AG04450 (cell line): ENCODE measurements at regions not wholly inside any gene's neighbourhood (a gene's known extent, or its start where the extent isn't known, plus 50 kb on each side); places are given as distances from the start of the nearest gene placed in this dataset.

Source experiments
- CTCF ChIA-PET: fragments of 300-600, 350-600 bp; formaldehyde crosslinking; extraction: SDS; loops from one replicate; lab custom pipeline; 2022; ENCODE audit warnings: antibody characterized with exemption, inconsistent platforms; lab: Charles Lee
- POLR2A ChIA-PET: fragments of 350-600 bp; formaldehyde crosslinking; extraction: SDS; loops from one replicate; lab custom pipeline; 2021; ENCODE audit warnings: antibody characterized with exemption, inconsistent platforms; lab: Yijun Ruan, JAX
- DNase-seq: peaks from one replicate; pipeline ENCODE4 v3.0.0-alpha.2; 2011; ENCODE audit warnings: low read depth, low spot score
- H3K27ac ChIP-seq: one replicate; pipeline ENCODE4 v1.5.1; 2012; ENCODE audit warnings: low read depth, low read length, control low read depth
- H3K27me3 ChIP-seq: one replicate; pipeline ENCODE4 v1.6.0; 2012; ENCODE audit warnings: low read length; ENCODE audit not compliant: control insufficient read depth, insufficient read depth
- H3K4me3 ChIP-seq: 2 replicates; pipeline ENCODE4 v1.5.1; 2011; ENCODE audit warnings: mild to moderate bottlenecking, low read depth, low read length, control low read depth
- H3K9me3 ChIP-seq: 2 replicates; pipeline ENCODE4 v1.5.1; 2012; ENCODE audit warnings: low read length; ENCODE audit not compliant: control insufficient read depth, insufficient read depth
- TF ChIP-seq, protein P1 (sequence below): IDR thresholded peaks from 2 replicates; pipeline ENCODE4 v1.5.1; 2011; ENCODE audit warnings: low read depth, low read length, control low read depth, inconsistent platforms

DNA sequence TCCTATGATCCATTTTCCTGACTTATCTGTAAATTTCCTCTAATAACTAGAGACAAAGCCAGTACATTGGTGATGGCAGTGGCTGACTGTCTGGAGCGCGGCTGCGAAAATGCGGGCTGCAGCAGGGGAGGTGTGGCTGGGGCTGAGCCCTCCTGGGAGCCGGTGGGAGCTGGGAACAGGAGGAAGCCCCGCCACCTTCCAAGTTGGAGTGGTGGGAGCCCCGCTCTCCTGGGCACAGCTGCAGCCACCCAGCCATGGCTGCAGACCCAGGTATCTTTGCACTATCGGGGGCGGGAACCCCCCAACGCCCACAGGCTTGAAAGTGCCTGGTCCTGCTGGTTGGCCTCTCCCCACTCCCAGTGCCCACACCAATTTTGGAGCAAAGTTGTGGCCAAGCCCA is 633.0 kb upstream of the TMEFF2 start:
- TF ChIP-seq, protein P1, sequence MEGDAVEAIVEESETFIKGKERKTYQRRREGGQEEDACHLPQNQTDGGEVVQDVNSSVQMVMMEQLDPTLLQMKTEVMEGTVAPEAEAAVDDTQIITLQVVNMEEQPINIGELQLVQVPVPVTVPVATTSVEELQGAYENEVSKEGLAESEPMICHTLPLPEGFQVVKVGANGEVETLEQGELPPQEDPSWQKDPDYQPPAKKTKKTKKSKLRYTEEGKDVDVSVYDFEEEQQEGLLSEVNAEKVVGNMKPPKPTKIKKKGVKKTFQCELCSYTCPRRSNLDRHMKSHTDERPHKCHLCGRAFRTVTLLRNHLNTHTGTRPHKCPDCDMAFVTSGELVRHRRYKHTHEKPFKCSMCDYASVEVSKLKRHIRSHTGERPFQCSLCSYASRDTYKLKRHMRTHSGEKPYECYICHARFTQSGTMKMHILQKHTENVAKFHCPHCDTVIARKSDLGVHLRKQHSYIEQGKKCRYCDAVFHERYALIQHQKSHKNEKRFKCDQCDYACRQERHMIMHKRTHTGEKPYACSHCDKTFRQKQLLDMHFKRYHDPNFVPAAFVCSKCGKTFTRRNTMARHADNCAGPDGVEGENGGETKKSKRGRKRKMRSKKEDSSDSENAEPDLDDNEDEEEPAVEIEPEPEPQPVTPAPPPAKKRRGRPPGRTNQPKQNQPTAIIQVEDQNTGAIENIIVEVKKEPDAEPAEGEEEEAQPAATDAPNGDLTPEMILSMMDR: no peak
- no peak overlapping the region for H3K27ac ChIP-seq
- no peak for DNase-seq
- H3K9me3 ChIP-seq: peaks cover 21% of the 10 kb centered on the region
- H3K4me3 ChIP-seq: no peak overlapping the region
- ChIA-PET CTCF (no interaction called here), POLR2A (no interaction called here)
- H3K27me3 ChIP-seq: no peaks in the 10 kb centered on the region

DNA sequence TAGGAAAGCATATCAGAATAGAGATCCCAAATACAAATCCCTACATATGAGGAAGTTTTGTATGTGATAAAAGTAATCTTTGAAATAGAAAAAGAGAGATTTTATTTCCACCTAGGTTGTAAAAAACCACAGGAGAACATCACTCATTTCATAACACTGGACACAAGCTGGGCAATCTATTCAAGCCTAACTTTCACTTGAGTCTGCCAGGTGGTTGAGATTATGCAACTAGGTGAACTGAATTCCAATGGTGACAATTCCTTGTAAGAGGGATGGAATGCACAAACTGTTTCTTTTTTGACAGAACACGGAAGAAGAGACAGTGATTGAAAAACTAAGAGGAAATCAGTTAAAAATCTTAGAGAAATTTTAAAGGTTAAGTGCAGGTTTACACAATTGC is 619.6 kb upstream of the TMEFF2 start:
- POLR2A ChIA-PET: no interaction called here
- Histone ChIP-seq H3K4me3 (no peak overlapping the region), H3K27ac (no peak overlapping the region), H3K27me3 (no peaks in the 10 kb centered on the region), H3K9me3 (peaks cover 5% of the 10 kb centered on the region; the same call in 1 of the 2 replicates)
- DNase-seq: no peak
- TF ChIP-seq, protein P1: no peak
- CTCF ChIA-PET: no interaction called here

DNA sequence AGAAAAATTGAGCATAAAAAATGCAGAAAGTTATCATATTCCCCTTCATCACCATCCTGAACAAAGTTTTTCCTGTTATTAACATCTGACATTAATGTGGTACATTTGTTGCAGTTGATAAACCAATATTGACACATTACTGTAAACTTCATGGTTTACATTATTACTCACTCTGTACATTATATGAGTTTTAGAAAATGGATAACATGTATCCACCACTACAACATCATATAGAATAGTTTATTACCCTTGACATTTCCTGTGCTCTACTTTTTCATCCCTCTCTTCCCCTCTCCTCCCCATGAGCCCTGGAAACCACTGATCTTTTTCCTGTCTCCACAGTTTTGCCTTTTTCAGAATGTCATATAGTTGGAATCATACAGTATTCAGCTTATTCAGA is 618.6 kb upstream of the TMEFF2 start:
- TF ChIP-seq, protein P1: no peak
- ChIA-PET CTCF (no interaction called here), POLR2A (no interaction called here)
- Histone ChIP-seq H3K9me3 (peaks cover under 1% of the 10 kb centered on the region; the same call in 1 of the 2 replicates), H3K4me3 (no peak overlapping the region), H3K27me3 (no peaks in the 10 kb centered on the region), H3K27ac (no peak overlapping the region)
- DNase-seq: no peak

DNA sequence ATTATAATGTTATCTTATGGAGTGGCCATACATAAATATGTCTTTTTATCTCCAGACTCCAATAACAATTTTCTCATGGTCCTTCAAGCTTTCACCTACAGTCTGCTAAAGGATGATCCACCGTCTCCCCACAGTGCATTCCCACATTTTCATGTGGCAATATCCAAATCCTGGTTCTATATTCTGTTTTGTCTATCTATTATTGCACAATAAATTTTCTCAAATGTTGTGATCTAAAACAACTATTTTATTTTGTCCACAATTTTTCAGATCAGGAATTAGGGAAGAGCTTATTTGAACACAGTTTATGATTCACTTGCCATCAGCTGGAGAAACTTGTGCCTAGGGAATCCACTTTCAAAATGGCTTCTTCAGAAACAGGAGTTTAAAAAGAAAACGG is 614.4 kb upstream of the TMEFF2 start:
- CTCF ChIA-PET: no interaction called here
- no peaks in the 10 kb centered on the region for H3K27me3 ChIP-seq
- no peak overlapping the region for H3K27ac ChIP-seq
- H3K4me3 ChIP-seq: no peak overlapping the region
- TF ChIP-seq, protein P1: no peak
- DNase-seq: no peak
- POLR2A ChIA-PET: no interaction called here
- no peaks in the 10 kb centered on the region for H3K9me3 ChIP-seq

DNA sequence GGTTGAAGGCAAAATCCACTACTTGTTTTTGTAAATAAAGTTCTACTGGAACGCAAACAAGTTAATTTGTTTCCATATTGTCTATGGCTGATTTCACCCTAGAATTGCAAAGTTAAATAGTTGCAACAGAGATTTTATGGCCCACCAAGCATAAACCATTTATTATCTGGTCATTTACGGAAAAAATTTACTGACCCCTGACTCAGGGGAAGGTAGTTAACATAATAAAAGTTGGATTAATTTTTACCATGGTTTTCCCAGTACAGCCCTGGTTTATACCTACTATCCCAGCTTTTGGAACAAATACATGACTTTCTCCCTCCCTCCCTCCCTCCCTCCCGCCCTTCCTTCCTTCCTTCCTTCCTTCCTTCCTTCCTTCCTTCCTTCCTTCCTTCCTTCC is 588.9 kb upstream of the TMEFF2 start:
- Histone ChIP-seq H3K27ac (no peak overlapping the region), H3K4me3 (no peak overlapping the region), H3K27me3 (no peaks in the 10 kb centered on the region), H3K9me3 (peaks cover 3% of the 10 kb centered on the region; the same call in 1 of the 2 replicates)
- CTCF ChIA-PET: no interaction called here
- no peak for DNase-seq
- TF ChIP-seq, protein P1: no peak
- POLR2A ChIA-PET: no interaction called here
